ENCODE measurements at regions not wholly inside any gene's neighbourhood (a gene's known extent, or its start where the extent isn't known, plus 50 kb on each side); places are given as distances from the start of the nearest gene placed in this dataset.
"Not testable (repeated sequence)": the region's sequence is repeated elsewhere in the genome, so short reads cannot be mapped to it uniquely, and the experiment has no call there.

DNA sequence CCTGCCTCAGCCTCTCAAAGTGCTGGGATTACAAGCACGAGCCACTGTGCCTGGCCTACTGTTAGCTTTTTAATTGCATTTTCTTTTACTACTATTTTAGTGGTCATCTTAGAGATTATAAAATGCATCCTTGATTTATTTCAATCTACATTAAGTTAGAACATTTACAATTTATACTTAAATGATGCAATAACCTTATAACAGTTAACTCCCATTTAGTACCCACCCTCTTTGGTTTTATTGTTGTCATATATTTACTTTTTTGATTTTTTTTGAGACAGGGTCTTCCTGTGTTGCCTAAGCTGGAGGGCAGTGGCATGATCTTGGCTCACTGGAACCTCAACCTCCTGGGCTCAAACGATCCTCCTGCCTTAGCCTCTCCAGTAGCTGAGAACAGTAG is 77.3 kb downstream of the PPCDC start:
- DNase-seq (ENCODE audit: low spot score): no peak

DNA sequence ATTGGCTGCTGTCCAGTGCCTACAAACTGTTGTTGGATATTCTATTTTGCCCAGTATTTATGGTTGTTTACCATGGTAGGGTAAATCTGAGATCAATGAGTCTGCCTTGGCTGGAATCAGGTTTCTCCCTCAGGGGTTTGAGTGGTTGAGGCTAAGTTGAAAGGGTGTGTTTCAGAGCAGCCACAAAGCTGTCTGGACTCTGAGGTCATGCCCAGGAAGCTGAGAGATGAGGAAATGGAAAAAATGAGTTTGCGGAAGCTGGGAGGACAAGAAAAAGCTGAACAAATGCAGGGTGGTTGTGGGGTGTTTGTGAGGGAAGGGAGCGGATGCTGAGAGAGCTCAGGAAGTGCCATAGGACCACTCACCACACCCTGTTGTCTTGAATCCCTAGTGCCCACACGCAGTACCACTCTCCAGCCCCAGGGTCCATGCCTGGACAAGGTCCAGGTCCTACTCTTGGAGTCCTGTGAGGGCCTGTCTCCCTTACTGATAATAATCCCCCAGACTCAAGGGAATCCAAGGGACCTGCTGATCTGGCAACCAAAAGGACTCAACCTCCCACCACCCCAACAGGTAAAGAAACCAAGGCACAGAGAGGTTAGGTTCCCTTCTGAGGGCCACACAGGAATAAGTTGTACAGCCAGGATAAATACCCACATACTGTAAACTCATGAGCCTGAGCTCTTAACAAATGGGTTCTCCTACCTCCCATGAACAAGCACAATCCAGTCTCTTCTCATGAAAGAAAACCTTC is 81.6 kb downstream of the PPCDC start:
- peak; percentile 85 for DNase-seq (ENCODE audit: low spot score)

DNA sequence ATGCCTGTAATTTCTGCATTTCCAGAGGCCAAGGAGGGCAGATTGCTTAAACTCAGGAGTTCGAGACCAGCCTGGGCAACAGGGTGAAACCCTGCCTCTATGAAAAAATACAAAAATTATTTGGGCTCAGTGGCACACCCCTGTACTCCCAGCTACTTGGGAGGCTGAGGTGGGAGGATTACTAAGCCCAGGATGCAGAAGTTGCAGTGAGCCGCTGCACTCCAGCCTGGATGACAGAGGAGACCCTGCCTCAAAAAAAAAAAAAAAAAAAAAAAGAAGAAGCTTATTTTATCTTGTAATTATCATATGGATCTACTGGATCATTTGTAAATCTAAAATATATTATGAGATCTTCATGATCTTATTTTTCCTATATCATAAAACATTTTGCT is 84.1 kb downstream of the PPCDC start:
- no peak for DNase-seq (ENCODE audit: low spot score)

- DNase-seq (ENCODE audit: low spot score): peak; percentile 72
Measured at GRCh38 chr15:75107908-75108838, 84.8 kb downstream of the PPCDC start.

DNA sequence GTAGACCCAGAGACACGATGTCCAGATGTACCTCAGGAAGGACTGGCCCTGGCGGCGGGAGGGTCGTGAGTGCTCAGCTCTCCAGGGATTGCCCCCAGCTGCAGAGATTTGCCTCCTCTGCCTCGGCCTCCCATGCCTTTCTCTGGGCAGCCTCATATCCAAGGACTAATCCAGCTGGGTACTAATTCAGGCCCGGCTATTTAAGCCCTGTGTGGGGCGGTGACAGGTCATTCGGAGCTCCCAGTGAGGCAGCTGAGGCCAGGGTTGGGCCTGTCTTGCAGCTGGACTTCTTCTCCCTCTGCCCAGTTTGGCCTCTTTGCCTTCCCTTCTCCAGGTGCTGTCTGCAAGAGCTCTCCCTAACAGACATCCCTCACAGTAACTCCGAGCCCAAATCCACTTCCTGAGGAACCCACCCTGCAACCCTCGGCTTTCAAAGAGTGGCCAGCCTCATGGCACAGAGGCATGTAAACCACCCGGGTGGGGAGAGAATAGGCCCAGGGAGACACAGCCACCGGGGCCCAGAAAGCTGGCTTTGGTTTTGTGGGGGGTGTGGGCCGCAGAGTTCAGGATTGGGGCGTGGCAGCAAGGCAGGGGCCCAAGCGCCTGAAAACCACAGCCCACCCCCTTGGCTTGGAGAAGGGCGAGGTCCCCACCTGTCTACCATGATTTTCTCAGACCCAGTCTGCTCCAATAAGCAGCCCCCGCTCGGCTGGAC is 85.8 kb downstream of the PPCDC start:
- DNase-seq (ENCODE audit: low spot score): no peak

DNA sequence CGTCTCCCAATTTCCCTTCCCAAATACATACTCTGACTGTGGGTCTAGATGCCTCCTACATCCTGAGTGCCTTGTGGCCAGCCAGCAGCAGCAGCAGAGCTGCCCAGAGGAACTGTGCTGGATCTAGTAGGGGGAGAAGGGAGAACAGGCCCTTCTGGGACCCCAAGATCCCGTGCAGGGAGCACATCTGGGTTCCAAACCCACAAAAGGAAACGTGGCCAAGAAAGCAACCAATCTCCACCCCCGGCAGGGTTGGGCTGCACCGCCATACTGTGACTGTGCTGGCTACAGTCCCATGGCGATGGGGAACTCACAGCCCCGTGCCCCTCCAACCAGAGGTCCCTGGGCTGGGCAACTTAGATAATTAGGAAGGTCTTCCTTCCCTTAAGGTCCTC is 86.3 kb downstream of the PPCDC start:
- no peak for DNase-seq (ENCODE audit: low spot score)

- DNase-seq (ENCODE audit: low spot score): no peak
Measured at GRCh38 chr15:75112278-75112847, 89.0 kb downstream of the PPCDC start.

DNA sequence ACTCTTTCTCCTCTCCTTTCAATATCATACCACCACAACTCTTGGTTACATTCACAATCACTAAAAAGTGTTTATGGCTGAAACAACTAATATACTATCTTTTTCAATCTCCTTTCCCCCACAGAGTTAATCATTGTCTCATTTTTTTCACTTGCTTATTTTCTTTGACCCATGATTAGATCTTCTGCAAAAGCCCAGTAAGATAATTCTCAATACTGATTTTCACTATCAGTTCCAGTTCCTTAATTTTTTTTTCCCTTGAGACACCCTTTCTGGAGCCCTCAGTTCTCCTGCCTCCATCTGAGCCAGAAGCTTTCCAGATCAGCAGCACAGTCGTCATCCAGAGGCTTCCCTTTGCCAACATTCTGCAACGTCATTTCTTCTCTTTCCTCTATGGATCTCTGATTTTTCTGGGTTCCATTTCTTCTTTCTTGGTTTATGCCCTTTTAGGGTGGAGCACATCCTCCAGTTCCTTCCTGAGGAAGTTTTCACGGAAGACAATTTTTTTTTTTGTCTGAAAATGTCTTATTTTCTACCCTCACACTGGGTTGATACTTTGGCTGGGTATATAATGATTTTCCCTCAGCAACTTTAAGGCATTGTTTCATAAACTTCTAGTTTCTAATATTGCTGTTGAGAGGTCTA is 88.7 kb upstream of the C15orf39 start:
- no peak for DNase-seq (ENCODE audit: low spot score)

- no peak for DNase-seq (ENCODE audit: low spot score)
Measured at GRCh38 chr15:75114327-75114726, 87.4 kb upstream of the C15orf39 start.

- DNase-seq (ENCODE audit: low spot score): no peak
Measured at GRCh38 chr15:75114796-75115195, 86.9 kb upstream of the C15orf39 start.

- not testable (repeated sequence) for DNase-seq (ENCODE audit: low spot score)
Measured at GRCh38 chr15:75115411-75115913, 86.2 kb upstream of the C15orf39 start.

- DNase-seq (ENCODE audit: low spot score): not testable (repeated sequence)
Measured at GRCh38 chr15:75116143-75116542, 85.5 kb upstream of the C15orf39 start.

- no peak for DNase-seq (ENCODE audit: low spot score)
Measured at GRCh38 chr15:75117993-75118392, 83.7 kb upstream of the C15orf39 start.

DNA sequence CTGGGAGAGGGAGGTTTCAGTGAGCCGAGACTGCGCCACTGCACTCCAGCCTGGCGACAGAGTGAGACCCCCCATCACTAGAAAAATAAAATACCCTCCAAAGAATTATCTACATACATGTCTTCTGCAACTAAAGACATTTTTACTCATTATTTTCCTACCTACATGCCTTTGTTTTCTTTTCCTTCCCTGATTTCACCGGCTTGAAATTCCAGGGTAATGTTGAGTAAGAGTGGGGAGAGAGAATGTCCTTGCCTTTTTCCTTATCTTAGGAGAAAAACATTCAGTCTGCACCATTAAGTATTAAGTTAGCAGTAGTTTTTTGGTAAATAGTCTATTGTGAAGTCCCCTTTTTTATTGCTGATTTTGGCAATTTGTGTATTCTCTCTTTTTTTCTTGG is 82.4 kb upstream of the C15orf39 start:
- not testable (repeated sequence) for DNase-seq (ENCODE audit: low spot score)

DNA sequence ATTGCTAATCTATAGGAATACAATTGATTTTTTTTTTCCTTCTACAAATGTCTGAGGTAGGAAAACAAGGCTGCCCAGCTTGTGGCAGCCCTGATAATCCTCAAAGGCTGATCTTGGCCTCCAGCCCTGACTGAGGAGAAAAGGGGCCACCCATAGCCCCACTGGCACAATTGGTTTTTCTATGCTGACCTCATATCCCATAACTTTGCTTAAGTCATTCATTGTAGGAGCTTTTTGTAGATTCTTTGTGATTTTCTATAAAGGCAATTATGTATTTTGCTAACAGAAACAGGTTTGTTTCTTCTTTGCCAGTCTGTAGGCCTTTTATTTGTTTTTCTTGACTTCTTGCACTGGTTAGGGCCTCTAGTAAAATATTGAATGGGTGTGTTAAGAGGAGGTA is 80.2 kb upstream of the C15orf39 start:
- no peak for DNase-seq (ENCODE audit: low spot score)

DNA sequence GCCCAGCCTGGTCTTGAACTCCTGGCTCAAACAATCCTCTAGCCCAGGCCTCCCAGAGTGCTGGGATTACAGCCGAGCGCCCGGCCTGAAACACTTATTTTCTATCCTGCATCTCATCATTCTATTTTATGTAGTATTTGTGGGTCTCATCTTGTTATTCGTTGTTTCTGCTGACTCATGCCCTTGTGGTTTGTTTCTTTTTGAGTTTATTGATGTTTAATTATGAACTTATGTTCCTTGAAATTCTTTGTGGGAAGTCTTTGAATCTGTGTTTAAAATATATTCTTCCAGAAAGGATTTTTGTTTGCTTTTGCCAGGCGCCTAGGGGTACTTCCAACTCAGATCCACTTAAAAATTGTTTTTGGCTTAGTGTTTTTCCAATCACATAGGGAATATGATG is 78.3 kb upstream of the C15orf39 start:
- DNase-seq (ENCODE audit: low spot score): no peak

DNA sequence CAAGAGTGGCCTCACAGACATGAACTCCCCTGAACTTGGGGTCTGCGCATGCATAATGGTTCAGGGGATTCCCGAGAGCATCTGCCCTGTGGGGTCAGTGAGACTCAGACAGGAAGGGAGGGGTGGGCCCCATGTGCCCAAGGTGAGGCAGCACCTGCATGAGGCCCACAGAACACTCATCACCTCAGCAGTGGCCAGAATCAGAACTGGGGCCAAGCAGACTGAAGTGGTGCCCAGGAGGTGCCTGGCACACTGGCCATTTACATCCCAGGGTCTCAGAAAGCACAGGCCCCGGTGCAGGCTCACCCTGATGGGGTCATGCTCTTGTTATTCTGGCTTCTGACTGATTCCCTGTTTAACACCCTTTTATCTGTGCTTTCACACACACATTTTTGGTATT is 77.4 kb upstream of the C15orf39 start:
- not testable (repeated sequence) for DNase-seq (ENCODE audit: low spot score)

GRCh38 chr15:75125935-75126334 is 75.7 kb upstream of the C15orf39 start:
- no peak for DNase-seq (ENCODE audit: low spot score)

GRCh38 chr15:75126864-75127580 is 74.7 kb upstream of the C15orf39 start:
- DNase-seq (ENCODE audit: low spot score): no peak

- DNase-seq (ENCODE audit: low spot score): no peak
Measured at GRCh38 chr15:75129788-75130187, 71.9 kb upstream of the C15orf39 start.

GRCh38 chr15:75131269-75131643 is 70.4 kb upstream of the C15orf39 start:
- no peak for DNase-seq (ENCODE audit: low spot score)

Measured in SW480 (cell line).